Loucy (cell line): ENCODE measurements at regions not wholly inside any gene's neighbourhood (a gene's known extent, or its start where the extent isn't known, plus 50 kb on each side); places are given as distances from the start of the nearest gene placed in this dataset.
"Not testable (repeated sequence)": the region's sequence is repeated elsewhere in the genome, so short reads cannot be mapped to it uniquely, and the experiment has no call there.

Experiments
- H2AFZ ChIP-seq: fragments of 200-600 bp; sonication (generic); 2 replicates; pipeline ENCODE4 v1.6.0; 2016; ENCODE audit warnings: antibody characterized with exemption, mild to moderate bottlenecking, low read length, moderate library complexity
- H3F3A ChIP-seq: fragments of 200-600 bp; 2 replicates; pipeline ENCODE4 v1.6.0; 2016; ENCODE audit warnings: antibody characterized with exemption, low read depth, mild to moderate bottlenecking
- H3K27me3 ChIP-seq: fragments of 200-600 bp; sonication (generic); 2 replicates; pipeline ENCODE4 v1.6.1; 2014; ENCODE audit warnings: low read length, mild to moderate bottlenecking; ENCODE audit not compliant: insufficient read depth, poor library complexity, severe bottlenecking
- H3K36me3 ChIP-seq: fragments of 200-600 bp; sonication (generic); 2 replicates; pipeline ENCODE4 v1.6.1; 2016; ENCODE audit warnings: low read length; ENCODE audit not compliant: insufficient read depth
- H3K4me1 ChIP-seq: fragments of 200-600 bp; sonication (generic); 2 replicates; pipeline ENCODE4 v1.5.1; 2014; ENCODE audit warnings: low read length, mild to moderate bottlenecking; ENCODE audit not compliant: insufficient read depth, poor library complexity, severe bottlenecking
- H3K4me2 ChIP-seq: fragments of 200-600 bp; sonication (generic); 2 replicates; pipeline ENCODE4 v1.6.0; 2014; ENCODE audit warnings: antibody characterized with exemption, low read length, low read depth, mild to moderate bottlenecking; ENCODE audit not compliant: poor library complexity, severe bottlenecking
- H3K4me3 ChIP-seq: fragments of 200-600 bp; sonication (generic); 2 replicates; pipeline ENCODE4 v1.5.1; 2014; ENCODE audit warnings: low read length, mild to moderate bottlenecking, mixed read lengths; ENCODE audit not compliant: poor library complexity, severe bottlenecking
- H3K79me2 ChIP-seq: fragments of 200-600 bp; sonication (generic); 2 replicates; pipeline ENCODE4 v1.6.1; 2014; ENCODE audit warnings: low read length; ENCODE audit not compliant: insufficient read depth
- H3K9ac ChIP-seq: fragments of 200-600 bp; sonication (generic); 2 replicates; pipeline ENCODE4 v1.6.0; 2014; ENCODE audit warnings: mild to moderate bottlenecking, low read depth, low read length, moderate library complexity; ENCODE audit not compliant: poor library complexity, severe bottlenecking
- H3K9me2 ChIP-seq: fragments of 200-600 bp; sonication (generic); replicated peaks from 2 replicates; pipeline ENCODE4 v1.6.1; 2016; ENCODE audit warnings: low read depth, low read length, mixed read lengths
- H3K9me3 ChIP-seq: fragments of 200-600 bp; sonication (generic); 2 replicates; pipeline ENCODE4 v1.6.1; 2014; ENCODE audit warnings: mild to moderate bottlenecking, antibody characterized with exemption, low read length, low read depth; ENCODE audit not compliant: insufficient read depth
- H4K20me1 ChIP-seq: fragments of 200-600 bp; sonication (generic); 2 replicates; pipeline ENCODE4 v1.6.0; 2014; ENCODE audit warnings: antibody characterized with exemption, low read length, mild to moderate bottlenecking; ENCODE audit not compliant: insufficient read depth, poor library complexity, severe bottlenecking
- EZH2phosphoT487 ChIP-seq: fragments of 200-600 bp; IDR thresholded peaks from 2 replicates; pipeline ENCODE4 v1.6.1; 2018; ENCODE audit warnings: antibody characterized with exemption, mild to moderate bottlenecking, moderate library complexity, borderline replicate concordance
- TF ChIP-seq, protein P1 (sequence below): fragments of 200-600 bp; sonication (generic); conservative IDR thresholded peaks from 2 replicates; pipeline ENCODE4 v1.5.1; 2014; ENCODE audit warnings: mild to moderate bottlenecking, antibody characterized with exemption, low read length

DNA sequence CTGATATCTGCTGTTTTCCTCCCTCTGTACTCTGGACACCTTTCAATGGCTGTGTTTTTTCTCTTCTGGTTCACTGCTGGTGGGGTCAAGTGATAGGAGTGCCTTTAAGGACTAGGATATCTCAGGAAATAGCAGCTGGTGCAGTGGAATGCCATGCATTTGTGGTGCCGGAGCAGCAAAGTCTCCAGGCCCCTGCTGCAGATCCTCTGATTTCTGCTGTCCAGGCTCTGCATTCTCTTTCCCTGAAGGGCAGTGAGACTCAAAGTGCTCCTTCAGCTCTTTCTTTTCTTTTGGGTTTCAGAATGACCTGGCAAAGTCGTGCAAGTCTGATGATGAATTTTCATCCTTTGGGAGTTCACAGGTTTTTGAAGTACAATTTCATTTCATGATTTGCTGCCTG, 774.3 kb downstream of the FAM181B start:
- Histone ChIP-seq H3K9me3 (no peaks in the 10 kb centered on the region), H4K20me1 (no peaks in the 10 kb centered on the region), H3K9me2 (no peaks in the 10 kb centered on the region), H3K4me2 (no peak overlapping the region), H3K79me2 (no peaks in the 10 kb centered on the region), H3K36me3 (no peaks in the 10 kb centered on the region), H3K9ac (no peak overlapping the region), H3K4me1 (no peaks in the 10 kb centered on the region), H3K4me3 (no peak overlapping the region), H3K27me3 (no peaks in the 10 kb centered on the region), H3F3A (no peaks in the 10 kb centered on the region), H2AFZ (no peak overlapping the region)
- TF ChIP-seq EZH2phosphoT487: no peak
- TF ChIP-seq, protein P1, sequence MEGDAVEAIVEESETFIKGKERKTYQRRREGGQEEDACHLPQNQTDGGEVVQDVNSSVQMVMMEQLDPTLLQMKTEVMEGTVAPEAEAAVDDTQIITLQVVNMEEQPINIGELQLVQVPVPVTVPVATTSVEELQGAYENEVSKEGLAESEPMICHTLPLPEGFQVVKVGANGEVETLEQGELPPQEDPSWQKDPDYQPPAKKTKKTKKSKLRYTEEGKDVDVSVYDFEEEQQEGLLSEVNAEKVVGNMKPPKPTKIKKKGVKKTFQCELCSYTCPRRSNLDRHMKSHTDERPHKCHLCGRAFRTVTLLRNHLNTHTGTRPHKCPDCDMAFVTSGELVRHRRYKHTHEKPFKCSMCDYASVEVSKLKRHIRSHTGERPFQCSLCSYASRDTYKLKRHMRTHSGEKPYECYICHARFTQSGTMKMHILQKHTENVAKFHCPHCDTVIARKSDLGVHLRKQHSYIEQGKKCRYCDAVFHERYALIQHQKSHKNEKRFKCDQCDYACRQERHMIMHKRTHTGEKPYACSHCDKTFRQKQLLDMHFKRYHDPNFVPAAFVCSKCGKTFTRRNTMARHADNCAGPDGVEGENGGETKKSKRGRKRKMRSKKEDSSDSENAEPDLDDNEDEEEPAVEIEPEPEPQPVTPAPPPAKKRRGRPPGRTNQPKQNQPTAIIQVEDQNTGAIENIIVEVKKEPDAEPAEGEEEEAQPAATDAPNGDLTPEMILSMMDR: no peak

DNA sequence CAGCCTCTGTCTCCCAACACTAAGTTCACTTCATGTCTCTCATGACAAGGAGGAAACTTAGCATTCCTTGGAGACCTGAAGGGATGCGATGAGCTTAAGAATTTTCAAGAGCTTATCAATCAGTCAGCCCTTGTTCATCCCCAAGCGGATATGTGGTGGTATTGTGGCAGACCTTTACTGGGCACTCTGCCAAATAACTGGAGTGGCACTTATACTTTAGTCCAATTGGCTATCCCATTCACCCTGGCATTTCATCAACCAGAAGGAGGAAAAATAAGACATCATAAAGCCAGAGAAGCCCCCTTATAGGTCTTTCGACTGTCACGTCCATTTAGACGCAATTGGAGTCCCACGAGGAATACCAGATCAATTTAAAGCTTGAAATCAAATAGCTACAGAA, 779.4 kb downstream of the FAM181B start:
- not testable (repeated sequence) for H3K9me2 ChIP-seq, H3K4me2 ChIP-seq, H3K9ac ChIP-seq, H3K4me3 ChIP-seq, H3K27me3 ChIP-seq, H3F3A ChIP-seq, H3K4me1 ChIP-seq, H3K9me3 ChIP-seq, H3K79me2 ChIP-seq, H4K20me1 ChIP-seq, H3K36me3 ChIP-seq, H2AFZ ChIP-seq

DNA sequence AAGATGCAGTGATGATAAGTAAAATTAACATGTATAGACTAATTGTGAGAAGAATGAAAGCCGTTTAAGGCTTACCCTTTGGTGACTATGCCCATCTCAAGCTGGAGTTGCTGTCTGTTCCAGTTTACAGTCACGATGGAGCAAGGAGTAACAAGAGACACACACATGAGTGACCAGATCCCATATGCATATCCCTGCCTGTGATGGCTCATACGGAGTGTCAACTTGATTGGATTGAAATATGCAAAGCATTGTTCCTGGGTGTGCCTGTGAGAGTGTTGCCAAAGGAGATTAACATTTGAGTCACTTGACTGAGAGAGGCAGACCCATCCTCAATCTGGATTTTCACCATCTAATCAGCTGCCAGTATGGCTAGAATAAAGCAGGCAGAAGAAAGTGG, 786.8 kb downstream of the FAM181B start:
- no peak for TF ChIP-seq EZH2phosphoT487
- TF ChIP-seq, protein P1: no peak
- no peak overlapping the region for H3K9ac ChIP-seq
- H3K4me3 ChIP-seq: no peak overlapping the region
- no peaks in the 10 kb centered on the region for H3F3A ChIP-seq
- no peak overlapping the region for H2AFZ ChIP-seq
- H3K36me3 ChIP-seq: no peaks in the 10 kb centered on the region
- H4K20me1 ChIP-seq: no peaks in the 10 kb centered on the region
- no peaks in the 10 kb centered on the region for H3K4me1 ChIP-seq
- no peaks in the 10 kb centered on the region for H3K9me2 ChIP-seq
- H3K79me2 ChIP-seq: no peaks in the 10 kb centered on the region
- H3K9me3 ChIP-seq: no peaks in the 10 kb centered on the region
- no peak overlapping the region for H3K4me2 ChIP-seq
- no peaks in the 10 kb centered on the region for H3K27me3 ChIP-seq

DNA sequence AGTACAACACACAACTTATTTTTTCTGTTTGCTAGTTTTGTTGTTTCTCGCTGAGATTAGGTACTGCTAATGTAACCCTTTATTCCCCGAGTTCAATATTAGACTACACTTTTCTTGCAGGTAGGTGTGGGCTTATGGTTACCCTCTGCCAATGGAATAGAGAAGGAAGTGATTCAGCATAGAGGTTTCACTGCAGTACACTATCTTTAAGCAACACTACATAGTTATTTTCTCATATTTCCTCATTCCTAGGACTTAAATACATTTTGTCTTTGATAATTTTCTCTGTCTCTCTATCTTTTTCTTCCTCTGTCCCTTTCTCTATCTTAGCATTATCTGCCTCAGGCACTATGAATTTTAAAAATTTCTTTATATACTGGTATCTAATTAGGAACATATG, 791.0 kb downstream of the FAM181B start:
- H3K9me3 ChIP-seq: no peaks in the 10 kb centered on the region
- TF ChIP-seq, protein P1: no peak
- no peak for TF ChIP-seq EZH2phosphoT487
- H3K9me2 ChIP-seq: no peaks in the 10 kb centered on the region
- no peak overlapping the region for H2AFZ ChIP-seq
- H3K36me3 ChIP-seq: no peaks in the 10 kb centered on the region
- no peaks in the 10 kb centered on the region for H4K20me1 ChIP-seq
- H3K4me1 ChIP-seq: no peaks in the 10 kb centered on the region
- no peak overlapping the region for H3K4me2 ChIP-seq
- H3K9ac ChIP-seq: no peak overlapping the region
- no peaks in the 10 kb centered on the region for H3F3A ChIP-seq
- H3K79me2 ChIP-seq: no peaks in the 10 kb centered on the region
- H3K27me3 ChIP-seq: no peaks in the 10 kb centered on the region
- H3K4me3 ChIP-seq: no peak overlapping the region
